Epithelial cell of proximal tubule (primary cell): ENCODE measurements at regions not wholly inside any gene's neighbourhood (a gene's known extent, or its start where the extent isn't known, plus 50 kb on each side); places are given as distances from the start of the nearest gene placed in this dataset.

Source experiments
- DNase-seq: peaks from one replicate; pipeline ENCODE4 v3.0.0-alpha.2; 2011; ENCODE audit warnings: low read depth
- H3K4me3 ChIP-seq: 2 replicates; pipeline ENCODE4 v1.5.1; 2011; ENCODE audit warnings: low read depth, mild to moderate bottlenecking, low read length
- TF ChIP-seq, protein P1 (sequence below): conservative IDR thresholded peaks from 2 replicates; pipeline ENCODE4 v1.5.1; 2012; ENCODE audit warnings: low read depth, mild to moderate bottlenecking, low read length

DNA sequence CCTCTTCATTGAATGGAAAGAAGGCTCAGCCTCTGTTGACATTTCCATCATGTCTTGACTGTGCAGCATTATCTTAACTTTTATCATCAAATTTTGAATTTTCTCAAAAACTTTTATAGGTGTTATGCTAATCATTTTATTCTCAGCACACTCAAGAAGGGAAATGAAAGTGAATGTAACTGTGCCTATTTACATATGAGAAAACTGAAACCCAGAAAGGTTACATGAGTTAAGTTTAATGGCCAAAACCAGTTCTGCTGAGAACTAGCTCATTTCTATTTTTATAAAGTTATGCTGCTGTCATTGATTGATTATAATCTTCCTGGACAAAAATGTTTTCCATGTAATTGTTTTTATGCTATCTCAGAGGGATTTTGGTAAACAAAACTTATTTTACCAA lies 618.8 kb upstream of the NRXN1 start:
- TF ChIP-seq, protein P1, sequence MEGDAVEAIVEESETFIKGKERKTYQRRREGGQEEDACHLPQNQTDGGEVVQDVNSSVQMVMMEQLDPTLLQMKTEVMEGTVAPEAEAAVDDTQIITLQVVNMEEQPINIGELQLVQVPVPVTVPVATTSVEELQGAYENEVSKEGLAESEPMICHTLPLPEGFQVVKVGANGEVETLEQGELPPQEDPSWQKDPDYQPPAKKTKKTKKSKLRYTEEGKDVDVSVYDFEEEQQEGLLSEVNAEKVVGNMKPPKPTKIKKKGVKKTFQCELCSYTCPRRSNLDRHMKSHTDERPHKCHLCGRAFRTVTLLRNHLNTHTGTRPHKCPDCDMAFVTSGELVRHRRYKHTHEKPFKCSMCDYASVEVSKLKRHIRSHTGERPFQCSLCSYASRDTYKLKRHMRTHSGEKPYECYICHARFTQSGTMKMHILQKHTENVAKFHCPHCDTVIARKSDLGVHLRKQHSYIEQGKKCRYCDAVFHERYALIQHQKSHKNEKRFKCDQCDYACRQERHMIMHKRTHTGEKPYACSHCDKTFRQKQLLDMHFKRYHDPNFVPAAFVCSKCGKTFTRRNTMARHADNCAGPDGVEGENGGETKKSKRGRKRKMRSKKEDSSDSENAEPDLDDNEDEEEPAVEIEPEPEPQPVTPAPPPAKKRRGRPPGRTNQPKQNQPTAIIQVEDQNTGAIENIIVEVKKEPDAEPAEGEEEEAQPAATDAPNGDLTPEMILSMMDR: no peak
- no peak overlapping the region for H3K4me3 ChIP-seq
- DNase-seq: no peak

DNA sequence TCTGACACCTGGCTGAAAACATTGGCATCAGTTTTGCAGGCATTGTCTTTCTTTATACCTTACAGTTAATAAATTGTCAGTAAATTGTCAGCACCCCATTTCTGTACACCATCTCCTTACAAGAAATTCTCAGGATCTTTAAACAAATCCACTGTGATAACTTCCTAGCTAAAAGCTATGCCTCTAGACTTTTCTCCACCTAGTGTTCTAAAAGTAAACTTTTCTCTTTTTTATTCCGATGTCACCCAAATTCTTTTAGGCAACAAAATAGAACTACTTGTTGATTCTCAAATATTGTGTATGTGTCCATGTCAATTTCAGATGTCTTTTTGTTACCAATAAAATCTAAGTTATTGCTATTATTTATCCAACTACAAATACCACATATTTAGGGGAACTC lies 617.4 kb upstream of the NRXN1 start:
- TF ChIP-seq, protein P1: peak; percentile 28
- no peak for DNase-seq
- H3K4me3 ChIP-seq: no peak overlapping the region

DNA sequence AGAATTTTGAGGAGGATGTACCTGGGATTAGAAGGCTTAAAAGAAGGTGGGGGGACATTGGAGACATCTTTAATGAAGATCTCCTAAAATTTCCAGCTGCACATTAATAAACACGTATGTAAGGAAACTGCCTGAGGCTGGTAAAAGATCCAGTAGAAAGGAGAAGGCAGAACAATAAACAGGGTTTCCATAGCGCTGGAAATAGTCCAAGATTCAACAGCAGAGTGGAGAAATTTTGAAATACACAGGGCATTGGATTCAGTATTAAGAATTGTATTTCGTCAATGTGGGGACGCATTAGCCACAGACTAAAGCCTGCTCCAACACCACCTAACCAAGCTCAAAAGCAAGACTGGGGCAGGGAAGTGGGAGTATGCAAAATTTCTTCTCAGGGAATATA lies 606.9 kb upstream of the NRXN1 start:
- TF ChIP-seq, protein P1: no peak
- H3K4me3 ChIP-seq: no peak overlapping the region
- DNase-seq: no peak

DNA sequence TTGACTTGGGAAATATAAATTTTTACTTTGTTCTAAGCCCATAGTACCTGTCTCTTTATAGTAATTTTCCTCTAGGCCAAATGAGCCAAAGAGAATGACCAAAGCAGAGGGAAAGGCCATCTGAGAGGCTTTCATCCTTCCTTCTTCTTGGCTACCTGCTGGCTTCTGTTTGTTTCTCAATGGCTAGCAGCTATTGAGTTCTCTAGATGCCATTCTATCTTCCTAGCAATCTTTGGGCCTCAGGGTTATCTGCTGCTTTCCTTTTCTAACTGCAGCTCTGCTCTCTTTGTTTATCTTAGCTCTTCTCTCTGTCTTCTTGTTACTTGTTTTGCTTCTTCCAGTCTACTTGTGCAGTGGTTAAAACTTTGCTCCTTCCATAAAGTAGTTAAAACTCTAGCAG lies 601.1 kb upstream of the NRXN1 start:
- no peak for DNase-seq
- TF ChIP-seq, protein P1: no peak
- no peak overlapping the region for H3K4me3 ChIP-seq

DNA sequence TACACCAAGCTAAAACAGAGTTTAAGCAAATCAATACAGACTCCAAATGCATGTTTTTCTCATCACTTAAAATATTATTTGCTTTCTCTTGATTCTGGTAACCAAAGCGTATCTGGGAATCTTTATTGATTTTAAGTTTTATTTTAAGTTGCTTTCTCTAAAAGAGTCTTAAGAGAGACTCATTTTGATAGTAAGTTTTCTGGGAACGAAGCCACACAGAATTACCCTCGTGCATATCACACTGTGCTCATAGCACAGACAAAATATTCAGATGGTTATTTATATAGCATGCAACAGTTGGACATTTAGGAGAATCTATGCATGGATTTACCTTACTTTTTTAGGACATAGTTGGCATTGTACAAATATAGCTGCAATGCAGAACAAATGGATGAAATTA lies 597.5 kb upstream of the NRXN1 start:
- TF ChIP-seq, protein P1: no peak
- no peak overlapping the region for H3K4me3 ChIP-seq
- DNase-seq: no peak

DNA sequence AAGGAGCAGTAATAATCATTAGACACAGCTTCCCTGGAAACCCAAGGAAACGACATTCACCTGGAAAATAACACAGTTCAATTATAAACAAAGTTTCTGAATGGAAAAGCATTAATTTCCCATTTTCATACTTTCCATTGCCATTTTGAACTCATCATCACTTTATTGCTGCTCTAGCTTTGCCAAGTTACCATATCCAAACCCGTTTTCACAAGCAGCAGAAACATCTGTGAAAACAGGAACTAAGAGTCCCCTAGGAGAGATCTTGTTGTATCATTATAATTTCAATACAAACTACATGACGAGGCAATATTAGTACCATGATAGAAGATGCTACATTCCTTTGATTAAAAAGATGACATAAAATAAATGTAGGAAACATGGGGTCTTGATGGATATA lies 597.0 kb upstream of the NRXN1 start:
- DNase-seq: no peak
- TF ChIP-seq, protein P1: no peak

DNA sequence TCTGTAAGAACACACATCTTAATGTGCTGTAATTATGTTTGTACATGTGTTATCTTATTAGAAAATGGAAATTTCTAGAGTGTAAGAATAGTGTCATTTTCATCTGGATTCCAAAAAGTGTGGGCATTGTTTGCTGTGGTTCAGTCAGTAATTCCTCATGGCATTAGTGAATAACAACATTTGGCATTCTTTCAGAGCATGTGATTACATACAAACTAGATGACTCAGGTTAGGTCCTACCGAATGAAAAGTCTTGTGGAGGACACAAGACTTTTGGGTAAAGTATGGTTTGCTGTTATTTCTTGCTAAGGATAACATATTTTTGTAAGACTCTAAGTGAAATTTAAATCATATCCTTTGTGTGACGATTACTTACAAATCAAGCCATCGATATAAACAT lies 593.1 kb upstream of the NRXN1 start:
- no peak for DNase-seq
- H3K4me3 ChIP-seq: no peak overlapping the region
- TF ChIP-seq, protein P1: no peak

More for the DNA sequence above, 597.0 kb upstream of the NRXN1 start:
- no peak overlapping the region for H3K4me3 ChIP-seq
